Kidney epithelial cell (primary cell): ENCODE measurements at regions not wholly inside any gene's neighbourhood (a gene's known extent, or its start where the extent isn't known, plus 50 kb on each side); places are given as distances from the start of the nearest gene placed in this dataset.

Experiments
- DNase-seq: peaks from one replicate; pipeline ENCODE4 v3.0.0-alpha.2; 2010; ENCODE audit warnings: low read depth
- H3K27me3 ChIP-seq: 2 replicates; pipeline ENCODE4 v1.6.0; 2011; ENCODE audit warnings: low read length; ENCODE audit not compliant: control insufficient read depth, insufficient read depth
- H3K36me3 ChIP-seq: 2 replicates; pipeline ENCODE4 v1.5.1; 2011; ENCODE audit warnings: low read length; ENCODE audit not compliant: control insufficient read depth, insufficient read depth
- H3K4me3 ChIP-seq: 2 replicates; pipeline ENCODE4 v1.5.1; 2011; ENCODE audit warnings: low read depth, mild to moderate bottlenecking, control low read depth, low read length
- CTCF ChIP-seq: IDR thresholded peaks from 2 replicates; pipeline ENCODE4 v1.5.1; 2011; ENCODE audit warnings: mild to moderate bottlenecking, moderate library complexity, low read length, control low read depth, inconsistent platforms; ENCODE audit not compliant: insufficient read depth, poor library complexity, severe bottlenecking

GRCh38 chr1:188058801-188059200, 1230.1 kb downstream of the PLA2G4A start:
- TF ChIP-seq CTCF: no peak
- H3K27me3 ChIP-seq: no peaks in the 10 kb centered on the region
- H3K4me3 ChIP-seq: no peak overlapping the region
- no peak for DNase-seq
- H3K36me3 ChIP-seq: no peaks in the 10 kb centered on the region

GRCh38 chr1:188061881-188062280, 1233.1 kb downstream of the PLA2G4A start:
- no peak overlapping the region for H3K4me3 ChIP-seq
- H3K36me3 ChIP-seq: no peaks in the 10 kb centered on the region
- TF ChIP-seq CTCF: no peak
- H3K27me3 ChIP-seq: no peaks in the 10 kb centered on the region
- no peak for DNase-seq

DNA sequence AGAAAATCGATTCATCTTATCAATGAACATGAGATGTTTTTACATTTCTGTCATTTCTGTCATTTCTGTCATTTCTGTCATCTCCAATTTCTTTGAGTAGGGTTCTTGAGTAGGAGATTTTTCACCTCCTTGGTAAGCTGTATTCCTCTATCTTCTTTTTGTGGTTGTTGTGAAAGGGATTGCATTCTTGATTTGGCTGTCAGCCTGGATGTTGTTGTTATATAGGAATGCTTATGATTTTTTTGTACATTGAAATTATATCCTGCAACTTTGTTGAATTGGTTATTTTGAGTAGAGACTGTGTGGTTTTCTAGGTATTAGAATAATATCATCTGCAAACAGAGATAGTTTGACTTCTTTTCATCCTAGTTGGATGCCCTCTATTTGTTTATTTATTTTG, 1233.7 kb downstream of the PLA2G4A start:
- Histone ChIP-seq H3K4me3 (no peak overlapping the region), H3K36me3 (no peaks in the 10 kb centered on the region), H3K27me3 (no peaks in the 10 kb centered on the region)
- no peak for TF ChIP-seq CTCF
- no peak for DNase-seq

DNA sequence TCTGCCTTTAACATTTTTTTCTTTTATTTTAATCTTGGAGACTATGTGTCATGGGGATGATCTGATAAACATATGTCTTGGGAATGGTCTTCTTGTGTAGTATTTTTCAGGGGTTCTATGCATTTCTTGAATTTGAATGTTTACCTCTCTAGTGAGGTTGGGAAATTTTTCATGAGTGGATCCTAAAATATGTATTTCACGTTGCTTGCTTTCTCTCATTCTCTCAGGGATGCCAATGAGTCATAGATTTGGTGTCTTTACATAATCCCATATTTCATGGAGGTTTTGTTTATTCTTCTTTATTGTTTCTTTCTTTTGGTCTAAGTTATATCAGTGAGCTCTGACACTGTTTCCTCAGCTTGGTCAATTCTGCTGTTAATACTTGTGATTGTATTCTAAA, 1237.2 kb downstream of the PLA2G4A start:
- no peak for DNase-seq
- H3K36me3 ChIP-seq: no peaks in the 10 kb centered on the region
- H3K27me3 ChIP-seq: no peaks in the 10 kb centered on the region
- H3K4me3 ChIP-seq: no peak overlapping the region
- no peak for TF ChIP-seq CTCF

DNA sequence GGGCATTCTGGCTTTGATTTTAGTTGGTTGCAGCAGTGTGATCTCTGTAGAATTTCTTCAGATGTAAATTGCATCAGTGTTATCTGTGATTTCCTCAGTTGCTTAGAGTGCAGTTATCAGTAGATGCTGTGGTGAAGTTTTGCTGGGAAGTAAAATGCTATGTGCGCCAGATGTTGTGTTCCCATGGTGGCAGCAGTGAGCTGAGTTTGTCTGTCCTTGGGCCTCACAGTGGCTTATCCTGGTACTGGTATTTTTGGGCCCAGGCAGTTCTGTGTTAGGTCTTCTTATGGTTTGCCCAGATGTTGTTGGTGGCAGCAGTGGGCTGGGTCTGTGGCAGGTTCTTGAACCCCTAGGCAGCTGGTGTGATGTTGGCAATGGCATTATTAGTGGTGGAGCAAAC, 1242.1 kb downstream of the PLA2G4A start:
- H3K27me3 ChIP-seq: no peaks in the 10 kb centered on the region
- DNase-seq: no peak
- no peak overlapping the region for H3K4me3 ChIP-seq
- no peaks in the 10 kb centered on the region for H3K36me3 ChIP-seq
- no peak for TF ChIP-seq CTCF

DNA sequence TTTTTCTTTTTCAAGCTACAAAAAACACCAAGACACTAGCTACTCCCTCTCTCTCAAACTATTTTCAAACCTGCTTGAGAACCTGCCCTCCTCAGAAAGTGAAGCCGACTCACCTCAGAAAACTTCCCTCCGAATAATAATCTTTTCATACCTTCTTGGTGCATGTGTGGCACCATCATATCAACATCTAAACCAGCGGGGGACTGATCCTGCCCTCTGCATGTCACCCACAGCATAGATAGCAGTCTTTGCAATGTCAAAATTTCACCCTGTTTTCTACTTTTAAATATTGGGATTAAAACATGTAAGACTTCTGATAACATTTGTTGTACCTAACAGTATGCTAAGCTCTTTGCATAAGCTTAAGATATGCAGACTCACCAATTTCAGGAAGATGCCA, 1260.3 kb downstream of the PLA2G4A start:
- H3K4me3 ChIP-seq: no peak overlapping the region
- no peak for TF ChIP-seq CTCF
- DNase-seq: no peak
- H3K27me3 ChIP-seq: no peaks in the 10 kb centered on the region
- no peaks in the 10 kb centered on the region for H3K36me3 ChIP-seq
